Endodermal cell (in vitro differentiated cells): ENCODE measurements at regions not wholly inside any gene's neighbourhood (a gene's known extent, or its start where the extent isn't known, plus 50 kb on each side); places are given as distances from the start of the nearest gene placed in this dataset.

Experiments
- DNase-seq: peaks from one replicate; pipeline ENCODE4 v3.0.0-alpha.2; 2017
- H3K27ac ChIP-seq: 2 replicates; pipeline ENCODE4 v1.5.1; 2013; ENCODE audit warnings: mild to moderate bottlenecking, low read depth, low read length, moderate library complexity
- H3K27me3 ChIP-seq: 2 replicates; pipeline ENCODE4 v1.6.1; 2013; ENCODE audit warnings: mild to moderate bottlenecking, low read length, moderate library complexity; ENCODE audit not compliant: insufficient read depth, control insufficient read depth, poor library complexity, severe bottlenecking
- H3K36me3 ChIP-seq: 2 replicates; pipeline ENCODE4 v1.7.0; 2013; ENCODE audit warnings: mild to moderate bottlenecking, low read length, moderate library complexity; ENCODE audit not compliant: control insufficient read depth, insufficient read depth
- H3K4me1 ChIP-seq: one replicate; pipeline ENCODE4 v1.7.0; 2013; ENCODE audit warnings: low read length; ENCODE audit not compliant: control insufficient read depth, insufficient read depth
- H3K4me3 ChIP-seq: 2 replicates; pipeline ENCODE4 v1.5.1; 2013; ENCODE audit warnings: mild to moderate bottlenecking, low read length, moderate library complexity
- H3K9ac ChIP-seq: 2 replicates; pipeline ENCODE4 v1.6.1; 2013; ENCODE audit warnings: mild to moderate bottlenecking, low read length, moderate library complexity; ENCODE audit not compliant: poor library complexity, severe bottlenecking; ENCODE audit errors: extremely low read depth
- H3K9me3 ChIP-seq: 2 replicates; pipeline ENCODE4 v1.6.1; 2013; ENCODE audit warnings: mild to moderate bottlenecking, low read length, moderate library complexity; ENCODE audit not compliant: control insufficient read depth
- H3K27ac Mint-ChIP-seq: 2 replicates; pipeline ENCODE4 v1.8.0; 2020; ENCODE audit warnings: mixed read lengths
- H3K27me3 Mint-ChIP-seq: 2 replicates; pipeline ENCODE4 v1.8.0; 2021; ENCODE audit warnings: mild to moderate bottlenecking, mixed read lengths; ENCODE audit not compliant: insufficient read depth
- H3K36me3 Mint-ChIP-seq: 2 replicates; pipeline ENCODE4 v1.8.0; 2020; ENCODE audit warnings: low read depth, mixed read lengths
- H3K4me1 Mint-ChIP-seq: 2 replicates; pipeline ENCODE4 v1.8.0; 2020; ENCODE audit warnings: mixed read lengths
- H3K4me3 Mint-ChIP-seq: 2 replicates; pipeline ENCODE4 v1.8.0; 2020; ENCODE audit warnings: mild to moderate bottlenecking, moderate library complexity, mixed read lengths
- H3K9me3 Mint-ChIP-seq: 2 replicates; pipeline ENCODE4 v1.8.0; 2020; ENCODE audit warnings: mild to moderate bottlenecking, mixed read lengths
- CTCF ChIP-seq: fragments of 200-600 bp; sonication (generic); conservative IDR thresholded peaks from 2 replicates; pipeline ENCODE4 v1.5.0; 2021; ENCODE audit warnings: antibody characterized with exemption, mild to moderate bottlenecking
- WGBS, 2 experiments: methylation state at CpG; one replicate each; pipeline versions ENCODE4 v1.1.5 to v1.1.7; 2013; ENCODE audit warnings: missing lambda C conversion rate in 2 of 2, mixed read lengths in 1 of 2; ENCODE audit not compliant: insufficient coverage in 1 of 2, insufficient read length in 1 of 2; 5-methylcytosine and 5-hydroxymethylcytosine counted together

- Histone ChIP-seq H3K27ac (no peak overlapping the region), H3K4me3 (no peak overlapping the region), H3K9ac (no peak overlapping the region), H3K9me3 (peaks cover 6% of the 10 kb centered on the region), H3K4me1 (no peaks in the 10 kb centered on the region), H3K36me3 (no peaks in the 10 kb centered on the region), H3K27me3 (no peaks in the 10 kb centered on the region)
- no peak for DNase-seq
- Mint-ChIP-seq H3K36me3 (no peaks in the 10 kb centered on the region), H3K4me1 (no peaks in the 10 kb centered on the region), H3K4me3 (no peak overlapping the region), H3K9me3 (peaks cover 7% of the 10 kb centered on the region), H3K27ac (no peak overlapping the region), H3K27me3 (peaks cover 3% of the 10 kb centered on the region)
- WGBS, 2 experiments, result 85 to 90% methylated on average over 3 of the region's 3 CpGs
- no peak for TF ChIP-seq CTCF
These were observed 445.6 kb downstream of the KCTD12 start for GRCh38 chr13:76440568-76440967.

- 94% methylated on average over 2 of the region's 2 CpGs; no CpG with 5 or more reads in 1 of the 2 experiments for WGBS, 2 experiments
- no peak overlapping the region for H3K4me3 Mint-ChIP-seq
- H3K27ac Mint-ChIP-seq, result no peak overlapping the region
- Histone ChIP-seq H3K4me1 (no peaks in the 10 kb centered on the region), H3K27ac (no peak overlapping the region), H3K4me3 (no peak overlapping the region), H3K9ac (no peak overlapping the region), H3K36me3 (no peaks in the 10 kb centered on the region), H3K9me3 (peaks cover 6% of the 10 kb centered on the region), H3K27me3 (no peaks in the 10 kb centered on the region)
- H3K4me1 Mint-ChIP-seq, result no peaks in the 10 kb centered on the region
- no peak for DNase-seq
- TF ChIP-seq CTCF, result no peak
- H3K36me3 Mint-ChIP-seq, result no peaks in the 10 kb centered on the region
- H3K9me3 Mint-ChIP-seq, result peaks cover 7% of the 10 kb centered on the region
- H3K27me3 Mint-ChIP-seq, result peaks cover 3% of the 10 kb centered on the region
These were observed 446.7 kb downstream of the KCTD12 start for GRCh38 chr13:76439546-76439945.

- DNase-seq, result no peak
- peaks cover under 1% of the 10 kb centered on the region for H3K9me3 ChIP-seq
- no peak for TF ChIP-seq CTCF
- H3K36me3 ChIP-seq, result no peaks in the 10 kb centered on the region
- no peaks in the 10 kb centered on the region for H3K4me1 ChIP-seq
- no peak overlapping the region for H3K27ac ChIP-seq
- no peak overlapping the region for H3K9ac ChIP-seq
- Mint-ChIP-seq H3K27me3 (no peaks in the 10 kb centered on the region), H3K9me3 (peaks cover 2% of the 10 kb centered on the region), H3K36me3 (no peaks in the 10 kb centered on the region), H3K4me1 (no peaks in the 10 kb centered on the region), H3K27ac (no peak overlapping the region), H3K4me3 (no peak overlapping the region)
- no peak overlapping the region for H3K4me3 ChIP-seq
- no peaks in the 10 kb centered on the region for H3K27me3 ChIP-seq
- WGBS, 2 experiments, result 100% methylated on average over 1 of the region's 2 CpGs
These were observed 448.2 kb downstream of the KCTD12 start for GRCh38 chr13:76438050-76438449.
